Transverse colon (tissue), 4 donors: ENCODE measurements at regions not wholly inside any gene's neighbourhood (a gene's known extent, or its start where the extent isn't known, plus 50 kb on each side); places are given as distances from the start of the nearest gene placed in this dataset.
"Not testable (repeated sequence)": the region's sequence is repeated elsewhere in the genome, so short reads cannot be mapped to it uniquely, and the experiment has no call there.

Source experiments
- DNase-seq: peaks from one replicate; pipeline ENCODE4 v3.0.0-alpha.2; 2019
- H3K27ac ChIP-seq, 4 donors: fragments of 200-600 bp; sonication (generic); 2 replicates each; pipeline ENCODE4 v1.5.1; 2016 to 2018; ENCODE audit warnings: inconsistent platforms in 4 of 4
- H3K27me3 ChIP-seq: fragments of 200-600 bp; sonication (generic); 2 replicates; pipeline ENCODE4 v1.5.1; 2017; ENCODE audit warnings: inconsistent platforms
- H3K36me3 ChIP-seq, 4 donors: fragments of 200-600 bp; sonication (generic); 2 replicates each; pipeline ENCODE4 v1.5.1; 2017 to 2019; ENCODE audit warnings: inconsistent platforms in 4 of 4
- H3K4me1 ChIP-seq, 4 donors: fragments of 200-600 bp; sonication (generic); 2 replicates each; pipeline ENCODE4 v1.5.1; 2017 to 2020; ENCODE audit warnings: inconsistent platforms in 4 of 4
- H3K4me3 ChIP-seq, 4 donors: fragments of 200-600 bp; sonication (generic); 1 replicate in 1 of 4; 2 replicates in 3 of 4; pipeline versions ENCODE4 v1.5.1 to v1.6.1; 2017 to 2019; ENCODE audit warnings: inconsistent platforms in 4 of 4
- H3K9me3 ChIP-seq, 2 donors: fragments of 200-600 bp; sonication (generic); 2 replicates each; pipeline ENCODE4 v1.5.1; 2017 to 2019; ENCODE audit warnings: inconsistent platforms in 2 of 2
- EP300 ChIP-seq: sonication (generic); formaldehyde crosslinking; IDR thresholded peaks from one replicate; pipeline ENCODE4 v1.6.1; 2017; ENCODE audit warnings: antibody characterized with exemption, low read depth
- POLR2A ChIP-seq: fragments of 450-650 bp; IDR thresholded peaks from one replicate; pipeline ENCODE4 v1.6.1; 2016; ENCODE audit warnings: antibody characterized with exemption, mild to moderate bottlenecking, moderate library complexity
- POLR2AphosphoS5 ChIP-seq, 3 donors: sonication (generic); formaldehyde crosslinking; IDR thresholded peaks; one replicate each; pipeline ENCODE4 v1.6.1; 2016; ENCODE audit warnings: antibody characterized with exemption in 3 of 3
- WGBS, 2 donors: methylation state at CpG; one replicate each; pipeline ENCODE4 v1.1.5; 2018; ENCODE audit warnings: low coverage in 1 of 2; 5-methylcytosine and 5-hydroxymethylcytosine counted together
- in situ Hi-C, 4 donors: fragments of 200-750 bp; cut with MboI; loops; one replicate each; pipeline versions ENCODE4 v1.15.0 to v1.15.1; 2017; ENCODE audit warnings: low sequenced_read_pairs in 3 of 4, low pct_ligation_motif_present in 1 of 4, low pct_unique_long_range_greater_than_20kb in 1 of 4
- intact Hi-C: fragments of 100-400 bp; cut with DNase I; formaldehyde crosslinking; loops from one replicate; pipeline ENCODE4 v1.15.1; 2023; ENCODE audit warnings: low total_unique reads
- TF ChIP-seq, protein P1 (sequence below), 5 experiments: fragments of 200-600 bp in 3 of 5; fragments of 450-650 bp in 2 of 5; sonication (generic) in 3 of 5; IDR thresholded peaks; 1 replicate in 2 of 5; 2 replicates in 3 of 5; pipeline ENCODE4 v1.5.1; 2016 to 2017; ENCODE audit warnings: antibody characterized with exemption in 5 of 5, inconsistent platforms in 3 of 5, mild to moderate bottlenecking in 2 of 5, moderate library complexity in 1 of 5

DNA sequence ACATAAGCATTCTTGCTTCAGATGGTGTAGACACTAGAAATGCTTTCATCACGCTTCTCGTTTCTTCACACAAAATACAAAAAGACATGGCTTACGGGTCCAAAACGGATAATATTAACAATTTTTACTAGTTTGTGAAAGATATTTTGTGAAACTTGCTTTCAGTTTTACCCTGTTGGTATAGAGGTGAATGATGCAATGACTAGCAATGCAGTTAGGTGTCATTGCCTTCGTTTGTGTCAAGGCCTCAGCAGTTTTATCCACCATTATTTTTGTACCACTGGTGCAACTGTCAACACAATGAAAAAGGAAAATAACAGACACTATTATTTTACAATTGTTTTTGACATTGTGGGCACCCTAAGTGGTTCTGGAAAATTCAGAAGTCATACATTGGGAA is 323.0 kb downstream of the FLRT2 start:
- Histone ChIP-seq H3K27ac (no peak overlapping the region), H3K27me3 (no peaks in the 10 kb centered on the region), H3K36me3 (no peaks in the 10 kb centered on the region), H3K4me1 (no peaks in the 10 kb centered on the region), H3K9me3 (no peaks in the 10 kb centered on the region), H3K4me3 (no peak overlapping the region)
- intact Hi-C loops (no loop called here), in situ Hi-C loops (no loop called here)
- TF ChIP-seq, protein P1, sequence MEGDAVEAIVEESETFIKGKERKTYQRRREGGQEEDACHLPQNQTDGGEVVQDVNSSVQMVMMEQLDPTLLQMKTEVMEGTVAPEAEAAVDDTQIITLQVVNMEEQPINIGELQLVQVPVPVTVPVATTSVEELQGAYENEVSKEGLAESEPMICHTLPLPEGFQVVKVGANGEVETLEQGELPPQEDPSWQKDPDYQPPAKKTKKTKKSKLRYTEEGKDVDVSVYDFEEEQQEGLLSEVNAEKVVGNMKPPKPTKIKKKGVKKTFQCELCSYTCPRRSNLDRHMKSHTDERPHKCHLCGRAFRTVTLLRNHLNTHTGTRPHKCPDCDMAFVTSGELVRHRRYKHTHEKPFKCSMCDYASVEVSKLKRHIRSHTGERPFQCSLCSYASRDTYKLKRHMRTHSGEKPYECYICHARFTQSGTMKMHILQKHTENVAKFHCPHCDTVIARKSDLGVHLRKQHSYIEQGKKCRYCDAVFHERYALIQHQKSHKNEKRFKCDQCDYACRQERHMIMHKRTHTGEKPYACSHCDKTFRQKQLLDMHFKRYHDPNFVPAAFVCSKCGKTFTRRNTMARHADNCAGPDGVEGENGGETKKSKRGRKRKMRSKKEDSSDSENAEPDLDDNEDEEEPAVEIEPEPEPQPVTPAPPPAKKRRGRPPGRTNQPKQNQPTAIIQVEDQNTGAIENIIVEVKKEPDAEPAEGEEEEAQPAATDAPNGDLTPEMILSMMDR (IDR thresholded peaks at IDR 0.05): no peak
- TF ChIP-seq POLR2AphosphoS5 (IDR thresholded peaks at IDR 0.05): no peak
- no peak for TF ChIP-seq POLR2A
- TF ChIP-seq EP300: no peak
- 79 to 84% methylated on average over 5 of the region's 5 CpGs for WGBS, 2 donors
- DNase-seq: no peak

DNA sequence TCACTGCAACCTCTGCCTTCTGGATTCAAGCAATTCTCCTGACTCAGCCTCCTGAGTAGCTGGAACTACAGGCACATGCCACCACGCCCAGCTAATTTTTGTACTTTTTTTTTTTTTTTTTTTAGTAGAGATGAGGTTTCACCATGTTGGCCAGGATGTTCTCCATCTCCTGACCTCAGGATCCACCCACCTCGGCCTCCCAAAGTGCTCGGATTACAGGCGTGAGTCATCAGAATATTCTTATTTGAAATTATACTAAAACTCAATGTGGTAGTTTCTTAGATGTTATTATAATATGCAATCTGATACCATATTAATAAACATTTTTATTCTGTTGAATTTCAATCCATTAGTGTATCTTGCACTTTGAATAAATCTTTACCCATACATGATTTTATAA is 322.2 kb downstream of the FLRT2 start:
- H3K27me3 ChIP-seq, H3K9me3 ChIP-seq, H3K4me3 ChIP-seq, H3K4me1 ChIP-seq, H3K36me3 ChIP-seq, DNase-seq, intact Hi-C loops, in situ Hi-C loops, H3K27ac ChIP-seq: not testable (repeated sequence)
- 61 to 87% methylated on average over 3 to 4 of the region's 4 CpGs for WGBS, 2 donors

DNA sequence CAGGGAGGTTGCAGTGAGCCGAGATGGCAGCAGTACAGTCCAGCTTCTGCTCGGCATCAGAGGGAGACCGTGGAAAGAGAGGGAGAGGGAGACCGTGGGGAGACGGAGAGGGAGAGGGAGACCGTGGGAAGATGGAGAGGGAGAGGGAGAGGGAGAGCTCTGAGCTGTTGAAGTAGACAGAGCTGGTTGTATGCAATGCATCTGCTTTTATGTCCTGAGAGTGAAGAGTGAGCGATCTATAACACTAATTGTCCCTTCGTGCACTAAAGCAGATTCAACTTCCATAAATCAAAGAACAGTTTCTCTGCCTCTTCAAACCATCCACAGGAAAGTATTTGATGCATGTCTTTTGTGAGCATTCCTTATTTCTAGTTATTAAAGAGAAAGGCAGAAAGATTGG is 300.6 kb downstream of the FLRT2 start:
- H3K27me3 ChIP-seq, H3K4me1 ChIP-seq, H3K9me3 ChIP-seq, H3K27ac ChIP-seq, H3K36me3 ChIP-seq, in situ Hi-C loops, DNase-seq, H3K4me3 ChIP-seq, intact Hi-C loops: not testable (repeated sequence)
- 83 to 92% methylated on average over 7 to 8 of the region's 8 CpGs for WGBS, 2 donors

DNA sequence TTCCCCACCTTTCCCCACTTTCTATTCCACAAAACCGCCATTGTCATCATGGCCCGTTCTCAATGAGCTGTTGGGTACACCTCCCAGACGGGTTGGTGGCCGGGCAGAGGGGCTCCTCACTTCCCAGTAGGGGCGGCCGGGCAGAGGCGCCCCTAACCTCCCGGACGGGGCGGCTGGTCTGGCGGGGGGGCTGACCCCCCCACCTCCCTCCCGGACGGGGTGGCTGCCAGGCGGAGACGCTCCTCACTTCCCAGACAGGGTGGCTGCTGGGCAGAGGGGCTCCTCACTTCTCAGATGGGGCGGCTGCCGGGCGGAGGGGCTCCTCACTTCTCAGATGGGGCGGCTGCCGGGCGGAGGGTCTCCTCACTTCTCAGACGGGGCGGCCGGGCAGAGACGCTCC is 299.7 kb downstream of the FLRT2 start:
- 65 to 98% methylated on average over 2 to 21 of the region's 25 CpGs for WGBS, 2 donors
- H3K4me3 ChIP-seq, H3K27ac ChIP-seq, DNase-seq, intact Hi-C loops, H3K9me3 ChIP-seq, H3K4me1 ChIP-seq, H3K27me3 ChIP-seq, in situ Hi-C loops, H3K36me3 ChIP-seq: not testable (repeated sequence)

DNA sequence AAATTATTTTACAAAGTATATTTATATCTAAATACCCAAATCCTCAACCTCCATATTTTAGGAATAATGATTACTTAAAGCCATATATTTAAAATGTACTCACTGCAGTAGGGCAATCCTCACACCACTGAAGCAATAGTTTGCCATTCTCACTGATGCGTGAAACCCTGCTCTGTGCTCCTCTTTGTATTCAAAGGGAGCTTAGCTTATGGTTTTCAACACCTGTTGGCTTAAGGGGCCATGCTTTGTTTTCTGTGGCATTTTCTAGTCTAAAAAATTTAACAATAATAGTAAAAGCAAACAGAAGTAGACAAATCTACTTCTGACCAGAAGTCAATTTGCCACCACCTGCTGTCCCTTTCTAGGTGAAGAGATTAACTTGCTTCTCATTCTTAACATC is 294.6 kb downstream of the FLRT2 start:
- in situ Hi-C loops: no loop called here
- no peaks in the 10 kb centered on the region for H3K4me1 ChIP-seq
- no peak for DNase-seq
- no peak for TF ChIP-seq POLR2A
- TF ChIP-seq, protein P1 (IDR thresholded peaks at IDR 0.05): no peak
- no peak for TF ChIP-seq POLR2AphosphoS5 (IDR thresholded peaks at IDR 0.05)
- TF ChIP-seq EP300: no peak
- H3K9me3 ChIP-seq: no peaks in the 10 kb centered on the region
- H3K27ac ChIP-seq: no peak overlapping the region
- 78 to 85% methylated on average over 1 of the region's 1 CpG for WGBS, 2 donors
- H3K27me3 ChIP-seq: no peaks in the 10 kb centered on the region
- H3K4me3 ChIP-seq: no peak overlapping the region
- intact Hi-C loops: no loop called here
- H3K36me3 ChIP-seq: no peaks in the 10 kb centered on the region

DNA sequence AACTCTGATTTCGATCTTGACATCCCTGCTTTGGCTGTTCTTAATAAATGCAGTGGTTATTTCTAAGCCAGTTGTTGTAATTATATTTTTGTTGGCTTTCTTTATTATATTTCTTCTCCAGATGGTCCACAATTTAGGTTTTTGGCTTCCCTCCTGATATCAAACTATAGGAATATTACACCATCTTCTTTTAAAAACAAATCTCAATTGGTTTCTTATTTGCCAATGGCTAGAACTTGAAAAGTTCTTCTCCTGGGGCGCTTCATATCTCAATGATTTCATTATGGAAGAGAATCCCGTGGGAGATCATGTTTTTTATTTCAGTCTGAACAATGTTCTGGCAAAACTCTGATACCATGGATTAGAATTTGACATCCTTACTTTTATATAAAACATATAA is 292.3 kb downstream of the FLRT2 start:
- no peak overlapping the region for H3K27ac ChIP-seq
- H3K4me1 ChIP-seq: no peaks in the 10 kb centered on the region
- DNase-seq: no peak
- in situ Hi-C loops (no loop called here), intact Hi-C loops (no loop called here)
- 72 to 77% methylated on average over 3 of the region's 3 CpGs for WGBS, 2 donors
- H3K9me3 ChIP-seq: no peaks in the 10 kb centered on the region
- H3K27me3 ChIP-seq: no peaks in the 10 kb centered on the region
- no peaks in the 10 kb centered on the region for H3K36me3 ChIP-seq
- TF ChIP-seq, protein P1 (IDR thresholded peaks at IDR 0.05): no peak
- TF ChIP-seq POLR2A (no peak), POLR2AphosphoS5 (IDR thresholded peaks at IDR 0.05) (no peak), EP300 (no peak)
- no peak overlapping the region for H3K4me3 ChIP-seq
